DND-41 (cell line): ENCODE measurements at regions not wholly inside any gene's neighbourhood (a gene's known extent, or its start where the extent isn't known, plus 50 kb on each side); places are given as distances from the start of the nearest gene placed in this dataset.

ENCODE experiments used
- CTCF ChIP-seq: IDR thresholded peaks from 2 replicates; pipeline ENCODE4 v1.5.1; 2012; ENCODE audit warnings: borderline replicate concordance, low read length, moderate library complexity, mild to moderate bottlenecking; ENCODE audit not compliant: poor library complexity, severe bottlenecking; ENCODE audit errors: extremely low read depth
- EZH2 ChIP-seq: IDR thresholded peaks from 3 replicates; pipeline ENCODE4 v1.6.1; 2012; ENCODE audit warnings: borderline replicate concordance, low read depth, mild to moderate bottlenecking, moderate library complexity, low read length, inconsistent platforms; ENCODE audit not compliant: severe bottlenecking

- TF ChIP-seq EZH2 (no peak), CTCF (no peak)
Measured at GRCh38 chr4:11543706-11544105, 115.0 kb upstream of the HS3ST1 start.
